ENCODE measurements at regions not wholly inside any gene's neighbourhood (a gene's known extent, or its start where the extent isn't known, plus 50 kb on each side); places are given as distances from the start of the nearest gene placed in this dataset.

DNA sequence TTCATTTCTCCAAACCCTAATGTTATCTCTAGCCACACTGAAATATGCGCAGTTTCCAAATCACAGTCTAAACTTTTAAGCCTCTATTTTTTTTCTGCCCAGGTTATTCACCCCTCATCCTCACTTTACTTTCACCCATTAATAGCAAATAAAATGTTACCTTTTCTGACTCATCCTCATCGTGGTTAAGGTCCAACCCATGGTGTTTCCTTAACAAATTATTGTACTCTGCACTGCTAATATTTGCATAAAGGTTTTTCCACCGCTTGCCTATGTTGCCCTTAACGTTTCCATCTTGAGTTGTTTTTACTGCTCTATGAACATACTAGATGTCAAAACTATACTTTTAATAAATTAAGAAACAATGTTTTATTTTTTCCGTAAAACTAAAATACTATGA, 780.9 kb upstream of the KLHL1 start:
- no peak for TF ChIP-seq CHD2 (IDR thresholded peaks at IDR 0.05; ENCODE audit: low read length, partially characterized antibody)
- no peak for TF ChIP-seq POLR2AphosphoS2 (conservative IDR thresholded peaks at IDR 0.05; ENCODE audit: low read length)
- no peak for TF ChIP-seq KDM5A (IDR thresholded peaks at IDR 0.05)
- TF ChIP-seq POLR2A (IDR thresholded peaks at IDR 0.05; ENCODE audit: low read length): no peak
- no peak for TF ChIP-seq TP53 (CRISPR knock-in tag; IDR thresholded peaks at IDR 0.05)
- DNase-seq (ENCODE audit: low read depth in 1 of 2, low spot score in 1 of 2) (no peak), ATAC-seq (no peak), FAIRE-seq (no peak)
- Histone ChIP-seq H3K4me1 (no peaks in the 10 kb centered on the region), H3K4me2 (no peak overlapping the region), H3K9me3 (no peaks in the 10 kb centered on the region), H3K27ac (no peak overlapping the region), H3K4me3 (no peak overlapping the region)
- WGBS (ENCODE audit: missing lambda C conversion rate): 8% methylated on average over 5 of the region's 5 CpGs
- ChIA-PET CTCF (no interaction called here), POLR2A (no interaction called here)

DNA sequence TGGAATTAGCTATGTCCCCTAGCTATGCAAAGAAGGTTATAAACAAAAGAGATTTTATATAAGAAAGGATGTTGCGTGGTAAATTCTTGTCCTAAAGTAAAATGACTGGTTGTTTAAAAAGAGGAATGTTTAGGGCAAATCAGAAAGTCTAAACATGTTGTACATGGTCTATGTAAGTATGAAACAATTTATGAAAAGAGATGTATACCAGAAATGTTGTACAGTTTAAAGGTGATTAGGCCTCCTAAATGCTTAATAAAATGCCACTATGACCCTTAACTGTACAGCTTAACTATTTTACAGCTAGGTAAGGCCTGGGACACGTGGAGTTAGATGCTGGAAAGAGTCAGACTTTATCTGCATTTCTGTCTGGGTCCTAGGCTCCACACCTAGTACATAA, 775.9 kb upstream of the KLHL1 start:
- Histone ChIP-seq H3K4me2 (no peak overlapping the region), H3K4me1 (no peaks in the 10 kb centered on the region), H3K4me3 (no peak overlapping the region), H3K9me3 (no peaks in the 10 kb centered on the region), H3K27ac (no peak overlapping the region)
- DNase-seq (ENCODE audit: low read depth in 1 of 2, low spot score in 1 of 2) (no peak), FAIRE-seq (no peak), ATAC-seq (no peak)
- CTCF ChIA-PET: no interaction called here
- WGBS (ENCODE audit: missing lambda C conversion rate): 10% methylated on average over 2 of the region's 2 CpGs
- TF ChIP-seq RCOR1 (IDR thresholded peaks at IDR 0.05; ENCODE audit: low read depth, low read length) (no peak), SREBF2 (IDR thresholded peaks at IDR 0.05) (no peak), HOXB13 (CRISPR knock-in tag; IDR thresholded peaks at IDR 0.05; ENCODE audit: low read depth) (no peak), KDM1A (IDR thresholded peaks at IDR 0.05; ENCODE audit: low read depth) (no peak), MYC (IDR thresholded peaks at IDR 0.05; ENCODE audit: borderline replicate concordance, low read length) (no peak), ZSCAN20 (CRISPR knock-in tag; IDR thresholded peaks at IDR 0.05) (no peak), KDM5A (IDR thresholded peaks at IDR 0.05) (no peak), JUNB (IDR thresholded peaks at IDR 0.05) (no peak), SMC3 (IDR thresholded peaks at IDR 0.05) (no peak), ZFP36 (IDR thresholded peaks at IDR 0.05; ENCODE audit: borderline replicate concordance, partially characterized antibody) (no peak), MAZ (IDR thresholded peaks at IDR 0.05; ENCODE audit: borderline replicate concordance, low read depth, low read length) (no peak), CEBPB (IDR thresholded peaks at IDR 0.05) (no peak), PHF8 (IDR thresholded peaks at IDR 0.05; ENCODE audit: borderline replicate concordance, low read depth) (no peak)
- TF ChIP-seq, protein P1, sequence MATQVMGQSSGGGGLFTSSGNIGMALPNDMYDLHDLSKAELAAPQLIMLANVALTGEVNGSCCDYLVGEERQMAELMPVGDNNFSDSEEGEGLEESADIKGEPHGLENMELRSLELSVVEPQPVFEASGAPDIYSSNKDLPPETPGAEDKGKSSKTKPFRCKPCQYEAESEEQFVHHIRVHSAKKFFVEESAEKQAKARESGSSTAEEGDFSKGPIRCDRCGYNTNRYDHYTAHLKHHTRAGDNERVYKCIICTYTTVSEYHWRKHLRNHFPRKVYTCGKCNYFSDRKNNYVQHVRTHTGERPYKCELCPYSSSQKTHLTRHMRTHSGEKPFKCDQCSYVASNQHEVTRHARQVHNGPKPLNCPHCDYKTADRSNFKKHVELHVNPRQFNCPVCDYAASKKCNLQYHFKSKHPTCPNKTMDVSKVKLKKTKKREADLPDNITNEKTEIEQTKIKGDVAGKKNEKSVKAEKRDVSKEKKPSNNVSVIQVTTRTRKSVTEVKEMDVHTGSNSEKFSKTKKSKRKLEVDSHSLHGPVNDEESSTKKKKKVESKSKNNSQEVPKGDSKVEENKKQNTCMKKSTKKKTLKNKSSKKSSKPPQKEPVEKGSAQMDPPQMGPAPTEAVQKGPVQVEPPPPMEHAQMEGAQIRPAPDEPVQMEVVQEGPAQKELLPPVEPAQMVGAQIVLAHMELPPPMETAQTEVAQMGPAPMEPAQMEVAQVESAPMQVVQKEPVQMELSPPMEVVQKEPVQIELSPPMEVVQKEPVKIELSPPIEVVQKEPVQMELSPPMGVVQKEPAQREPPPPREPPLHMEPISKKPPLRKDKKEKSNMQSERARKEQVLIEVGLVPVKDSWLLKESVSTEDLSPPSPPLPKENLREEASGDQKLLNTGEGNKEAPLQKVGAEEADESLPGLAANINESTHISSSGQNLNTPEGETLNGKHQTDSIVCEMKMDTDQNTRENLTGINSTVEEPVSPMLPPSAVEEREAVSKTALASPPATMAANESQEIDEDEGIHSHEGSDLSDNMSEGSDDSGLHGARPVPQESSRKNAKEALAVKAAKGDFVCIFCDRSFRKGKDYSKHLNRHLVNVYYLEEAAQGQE (IDR thresholded peaks at IDR 0.05): no peak
- POLR2A ChIA-PET: no interaction called here

DNA sequence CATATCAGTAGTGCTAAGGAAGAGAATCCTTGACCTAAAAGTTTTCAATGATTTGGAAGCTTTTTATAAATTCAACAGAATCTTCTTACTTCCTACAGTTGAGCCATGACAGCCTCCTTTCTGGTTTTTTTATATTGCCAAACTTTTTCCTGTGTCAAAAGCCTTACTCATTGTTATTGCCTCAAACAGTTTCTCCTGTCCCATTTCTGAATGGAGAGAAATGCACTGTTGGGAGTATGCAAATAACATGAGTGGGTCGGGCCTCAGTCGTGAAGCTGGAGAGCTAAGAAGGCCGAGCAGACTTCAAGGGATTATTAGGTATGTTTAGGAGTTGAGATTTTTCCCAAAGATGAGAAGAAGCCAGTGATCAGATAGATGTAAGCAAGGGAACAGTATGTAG, 766.4 kb upstream of the KLHL1 start:
- FAIRE-seq: no peak
- TF ChIP-seq NR3C1 (IDR thresholded peaks at IDR 0.05): no peak
- no peak for TF ChIP-seq JUNB (IDR thresholded peaks at IDR 0.05)
- TF ChIP-seq KDM5A (IDR thresholded peaks at IDR 0.05): no peak
- no peak for TF ChIP-seq EP300 (IDR thresholded peaks at IDR 0.05)
- TF ChIP-seq SMC3 (IDR thresholded peaks at IDR 0.05): no peak
- no peak for TF ChIP-seq CTCF (IDR thresholded peaks at IDR 0.05)
- TF ChIP-seq HDAC2 (IDR thresholded peaks at IDR 0.05): no peak
- TF ChIP-seq EHMT2 (IDR thresholded peaks at IDR 0.05; ENCODE audit: low read depth): no peak
- TF ChIP-seq, protein P2, sequence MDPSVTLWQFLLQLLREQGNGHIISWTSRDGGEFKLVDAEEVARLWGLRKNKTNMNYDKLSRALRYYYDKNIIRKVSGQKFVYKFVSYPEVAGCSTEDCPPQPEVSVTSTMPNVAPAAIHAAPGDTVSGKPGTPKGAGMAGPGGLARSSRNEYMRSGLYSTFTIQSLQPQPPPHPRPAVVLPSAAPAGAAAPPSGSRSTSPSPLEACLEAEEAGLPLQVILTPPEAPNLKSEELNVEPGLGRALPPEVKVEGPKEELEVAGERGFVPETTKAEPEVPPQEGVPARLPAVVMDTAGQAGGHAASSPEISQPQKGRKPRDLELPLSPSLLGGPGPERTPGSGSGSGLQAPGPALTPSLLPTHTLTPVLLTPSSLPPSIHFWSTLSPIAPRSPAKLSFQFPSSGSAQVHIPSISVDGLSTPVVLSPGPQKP (IDR thresholded peaks at IDR 0.05; ENCODE audit: low read depth, low read length): no peak
- no peak for TF ChIP-seq RAD21 (conservative IDR thresholded peaks at IDR 0.05 in 1 of 2, IDR thresholded peaks at IDR 0.05 in 1 of 2)
- TF ChIP-seq, protein P3, sequence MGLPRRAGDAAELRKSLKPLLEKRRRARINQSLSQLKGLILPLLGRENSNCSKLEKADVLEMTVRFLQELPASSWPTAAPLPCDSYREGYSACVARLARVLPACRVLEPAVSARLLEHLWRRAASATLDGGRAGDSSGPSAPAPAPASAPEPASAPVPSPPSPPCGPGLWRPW (IDR thresholded peaks at IDR 0.05): no peak
- TF ChIP-seq MAZ (IDR thresholded peaks at IDR 0.05; ENCODE audit: borderline replicate concordance, low read depth, low read length): no peak
- TF ChIP-seq CBX8 (IDR thresholded peaks at IDR 0.05): no peak
- TF ChIP-seq HOXB13 (CRISPR knock-in tag; IDR thresholded peaks at IDR 0.05; ENCODE audit: low read depth): no peak
- no peak for TF ChIP-seq KDM1A (IDR thresholded peaks at IDR 0.05; ENCODE audit: low read depth)
- TF ChIP-seq NFE2L2 (conservative IDR thresholded peaks at IDR 0.05; ENCODE audit: low read length): no peak
- H3K4me1 ChIP-seq: no peaks in the 10 kb centered on the region
- ATAC-seq: no peak
- H3K4me3 ChIP-seq: no peak overlapping the region
- no peaks in the 10 kb centered on the region for H3K9me3 ChIP-seq
- H3K27ac ChIP-seq: no peak overlapping the region
- POLR2A ChIA-PET: no interaction called here
- no peak for DNase-seq (ENCODE audit: low read depth in 1 of 2, low spot score in 1 of 2)
- H3K4me2 ChIP-seq: no peak overlapping the region
- CTCF ChIA-PET: no interaction called here
- WGBS (ENCODE audit: missing lambda C conversion rate): 12% methylated on average over 3 of the region's 3 CpGs
